ENCODE measurements at regions not wholly inside any gene's neighbourhood (a gene's known extent, or its start where the extent isn't known, plus 50 kb on each side); places are given as distances from the start of the nearest gene placed in this dataset.

- intact Hi-C loops (cut with DNase I; ENCODE audit: low total_unique reads) (no loop called here), in situ Hi-C loops (cut with MboI; ENCODE audit: low sequenced_read_pairs in 4 of 4) (no loop called here)
- Histone ChIP-seq H3K4me3 (no peak overlapping the region), H3K36me3 (no peaks in the 10 kb centered on the region), H3K9me3 (no peaks in the 10 kb centered on the region), H3K27me3 (no peaks in the 10 kb centered on the region), H3K27ac (no peak overlapping the region), H3K4me1 (no peaks in the 10 kb centered on the region)
- ATAC-seq (no peak), DNase-seq (no peak)
- TF ChIP-seq, protein P1, sequence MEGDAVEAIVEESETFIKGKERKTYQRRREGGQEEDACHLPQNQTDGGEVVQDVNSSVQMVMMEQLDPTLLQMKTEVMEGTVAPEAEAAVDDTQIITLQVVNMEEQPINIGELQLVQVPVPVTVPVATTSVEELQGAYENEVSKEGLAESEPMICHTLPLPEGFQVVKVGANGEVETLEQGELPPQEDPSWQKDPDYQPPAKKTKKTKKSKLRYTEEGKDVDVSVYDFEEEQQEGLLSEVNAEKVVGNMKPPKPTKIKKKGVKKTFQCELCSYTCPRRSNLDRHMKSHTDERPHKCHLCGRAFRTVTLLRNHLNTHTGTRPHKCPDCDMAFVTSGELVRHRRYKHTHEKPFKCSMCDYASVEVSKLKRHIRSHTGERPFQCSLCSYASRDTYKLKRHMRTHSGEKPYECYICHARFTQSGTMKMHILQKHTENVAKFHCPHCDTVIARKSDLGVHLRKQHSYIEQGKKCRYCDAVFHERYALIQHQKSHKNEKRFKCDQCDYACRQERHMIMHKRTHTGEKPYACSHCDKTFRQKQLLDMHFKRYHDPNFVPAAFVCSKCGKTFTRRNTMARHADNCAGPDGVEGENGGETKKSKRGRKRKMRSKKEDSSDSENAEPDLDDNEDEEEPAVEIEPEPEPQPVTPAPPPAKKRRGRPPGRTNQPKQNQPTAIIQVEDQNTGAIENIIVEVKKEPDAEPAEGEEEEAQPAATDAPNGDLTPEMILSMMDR (IDR thresholded peaks at IDR 0.05 in 4 of 5, conservative IDR thresholded peaks at IDR 0.05 in 1 of 5): no peak
- TF ChIP-seq POLR2A (IDR thresholded peaks at IDR 0.05): no peak
Measured at GRCh38 chr7:54701982-54702381, 57.0 kb downstream of the SEC61G start.

GRCh38 chr7:54699715-54700114 lies 59.3 kb downstream of the SEC61G start:
- Histone ChIP-seq H3K36me3 (no peaks in the 10 kb centered on the region), H3K27ac (no peak overlapping the region), H3K27me3 (no peaks in the 10 kb centered on the region), H3K9me3 (no peaks in the 10 kb centered on the region), H3K4me1 (no peaks in the 10 kb centered on the region), H3K4me3 (no peak overlapping the region)
- intact Hi-C loops (cut with DNase I; ENCODE audit: low total_unique reads): no loop called here
- ATAC-seq (no peak), DNase-seq (no peak)
- in situ Hi-C loops (cut with MboI; ENCODE audit: low sequenced_read_pairs in 4 of 4): no loop called here
- TF ChIP-seq, protein P1 (IDR thresholded peaks at IDR 0.05 in 4 of 5, conservative IDR thresholded peaks at IDR 0.05 in 1 of 5): no peak
- TF ChIP-seq POLR2A (IDR thresholded peaks at IDR 0.05): no peak

GRCh38 chr7:54697659-54698186 lies 61.3 kb downstream of the SEC61G start:
- in situ Hi-C loops (cut with MboI; ENCODE audit: low sequenced_read_pairs in 4 of 4): no loop called here
- intact Hi-C loops (cut with DNase I; ENCODE audit: low total_unique reads): no loop called here
- ATAC-seq: no peak
- no peaks in the 10 kb centered on the region for H3K36me3 ChIP-seq
- H3K9me3 ChIP-seq: no peaks in the 10 kb centered on the region
- no peak overlapping the region for H3K27ac ChIP-seq
- no peak for DNase-seq
- no peaks in the 10 kb centered on the region for H3K4me1 ChIP-seq
- H3K27me3 ChIP-seq: no peaks in the 10 kb centered on the region
- no peak for TF ChIP-seq POLR2A (IDR thresholded peaks at IDR 0.05)
- TF ChIP-seq, protein P1 (IDR thresholded peaks at IDR 0.05 in 4 of 5, conservative IDR thresholded peaks at IDR 0.05 in 1 of 5): no peak
- H3K4me3 ChIP-seq: no peak overlapping the region

DNA sequence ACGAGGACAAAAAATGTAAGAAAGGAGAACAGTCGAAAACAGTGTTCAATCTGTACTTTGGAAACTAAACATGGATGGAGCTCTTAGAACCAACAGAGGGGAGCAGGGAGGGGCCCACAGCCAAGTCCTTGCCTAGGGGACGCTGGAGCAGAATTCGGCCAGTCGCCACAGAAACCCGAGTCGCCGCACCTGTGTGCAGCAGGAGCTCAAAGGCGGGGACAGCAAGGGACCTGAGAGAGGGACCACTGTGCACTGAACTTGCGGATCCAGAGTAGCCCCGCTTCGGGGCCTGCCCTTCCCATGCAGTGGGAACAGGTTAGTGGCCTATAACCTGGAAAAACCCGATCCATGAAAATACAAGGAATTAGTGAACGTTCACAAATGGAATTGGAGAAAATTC lies 68.1 kb downstream of the SEC61G start:
- no peaks in the 10 kb centered on the region for H3K4me1 ChIP-seq
- no peaks in the 10 kb centered on the region for H3K9me3 ChIP-seq
- in situ Hi-C loops (cut with MboI; ENCODE audit: low sequenced_read_pairs in 4 of 4) (no loop called here), intact Hi-C loops (cut with DNase I; ENCODE audit: low total_unique reads) (no loop called here)
- no peaks in the 10 kb centered on the region for H3K27me3 ChIP-seq
- DNase-seq: no peak
- H3K4me3 ChIP-seq: no peak overlapping the region
- no peak for TF ChIP-seq POLR2A (IDR thresholded peaks at IDR 0.05)
- TF ChIP-seq, protein P1 (IDR thresholded peaks at IDR 0.05 in 4 of 5, conservative IDR thresholded peaks at IDR 0.05 in 1 of 5): no peak
- H3K27ac ChIP-seq: no peak overlapping the region
- H3K36me3 ChIP-seq: no peaks in the 10 kb centered on the region
- ATAC-seq: no peak

- no peak for ATAC-seq
- Histone ChIP-seq H3K4me1 (no peaks in the 10 kb centered on the region), H3K36me3 (no peaks in the 10 kb centered on the region), H3K4me3 (no peak overlapping the region), H3K27ac (no peak overlapping the region), H3K27me3 (no peaks in the 10 kb centered on the region), H3K9me3 (no peaks in the 10 kb centered on the region)
- DNase-seq: no peak
- in situ Hi-C loops (cut with MboI; ENCODE audit: low sequenced_read_pairs in 4 of 4) (no loop called here), intact Hi-C loops (cut with DNase I; ENCODE audit: low total_unique reads) (no loop called here)
- no peak for TF ChIP-seq POLR2A (IDR thresholded peaks at IDR 0.05)
- TF ChIP-seq, protein P1 (IDR thresholded peaks at IDR 0.05 in 4 of 5, conservative IDR thresholded peaks at IDR 0.05 in 1 of 5): no peak
Measured at GRCh38 chr7:54690050-54690443, 69.0 kb downstream of the SEC61G start.
